ENCODE measurements at regions not wholly inside any gene's neighbourhood (a gene's known extent, or its start where the extent isn't known, plus 50 kb on each side); places are given as distances from the start of the nearest gene placed in this dataset.
"Not testable (repeated sequence)": the region's sequence is repeated elsewhere in the genome, so short reads cannot be mapped to it uniquely, and the experiment has no call there.

DNA sequence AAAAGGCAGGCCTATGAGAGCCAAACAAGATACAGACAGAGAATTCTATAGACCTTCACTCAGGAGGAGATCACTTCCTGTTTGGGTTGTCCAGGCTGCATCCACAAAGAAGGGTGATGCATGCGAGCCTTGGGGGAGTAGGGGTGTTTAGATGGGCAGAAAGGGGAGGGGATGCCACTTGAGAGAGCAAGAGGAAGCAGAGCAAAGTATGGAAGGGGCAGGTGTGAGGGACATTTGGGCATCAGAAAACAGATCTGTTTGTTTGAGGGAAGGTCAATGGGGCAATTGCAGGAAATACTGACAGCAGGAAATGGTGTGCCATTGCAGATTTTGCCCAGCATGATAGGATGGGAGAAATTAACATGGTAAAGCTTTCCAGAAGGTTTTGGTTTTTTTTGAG is 146.4 kb upstream of the FOXN3 start:
- DNase-seq, result no peak

DNA sequence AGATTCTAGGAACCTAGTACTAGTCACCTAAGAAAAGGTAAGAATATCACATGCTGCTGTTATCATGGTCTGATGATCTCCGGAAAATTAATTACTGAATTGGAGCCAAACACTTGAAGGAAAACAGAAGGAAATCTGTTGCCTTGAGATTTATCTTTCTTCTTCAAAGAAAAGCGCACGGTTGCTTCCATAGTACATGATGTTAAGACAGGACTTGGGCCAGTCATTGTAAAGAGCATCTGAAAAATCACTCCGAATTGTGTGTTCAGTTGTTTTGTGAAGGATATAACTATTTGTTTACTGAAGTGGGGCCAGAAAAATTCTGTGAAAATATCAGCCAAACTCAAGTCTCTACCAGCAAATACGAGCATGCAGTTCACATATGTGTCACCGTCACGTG is 134.9 kb upstream of the FOXN3 start:
- no peak for DNase-seq

DNA sequence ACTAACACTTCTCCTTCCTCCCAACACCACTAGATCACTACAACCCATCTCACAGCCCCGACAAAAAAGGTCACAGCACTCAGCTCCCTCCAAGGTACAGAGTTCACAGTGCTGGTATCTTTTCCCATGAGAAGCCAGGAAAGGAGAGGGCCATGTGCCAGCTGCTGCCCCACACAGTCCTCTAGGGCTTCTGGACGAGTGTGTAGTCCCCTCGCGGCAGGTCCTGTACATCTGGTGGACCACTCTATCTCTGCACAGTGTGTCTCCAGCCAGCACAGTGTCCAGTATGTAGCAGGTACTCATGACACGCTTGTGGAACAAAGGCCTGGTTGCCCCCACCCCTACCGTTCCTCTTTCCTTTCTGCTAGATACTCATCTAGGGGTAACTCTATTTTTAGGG is 134.4 kb upstream of the FOXN3 start:
- no peak for DNase-seq

DNA sequence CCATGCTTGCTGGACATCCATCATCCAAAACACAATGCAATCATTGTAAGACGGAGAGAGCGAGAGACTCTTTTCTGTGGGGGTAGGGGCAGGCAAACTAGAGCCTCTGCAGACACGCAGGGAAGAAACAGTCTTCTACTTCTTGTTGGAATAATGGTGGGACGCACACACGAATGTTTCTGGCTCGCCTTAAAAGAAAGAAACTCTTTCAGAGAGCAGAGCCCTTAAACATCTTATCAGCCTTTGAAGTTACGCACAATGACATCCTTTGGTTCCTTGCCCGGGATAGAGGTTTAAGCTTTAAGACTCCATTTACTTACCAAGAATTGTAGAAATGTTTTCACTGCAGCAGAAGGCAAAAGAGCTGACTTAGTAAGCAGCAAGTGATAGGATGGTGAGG is 133.8 kb upstream of the FOXN3 start:
- DNase-seq, result no peak

DNA sequence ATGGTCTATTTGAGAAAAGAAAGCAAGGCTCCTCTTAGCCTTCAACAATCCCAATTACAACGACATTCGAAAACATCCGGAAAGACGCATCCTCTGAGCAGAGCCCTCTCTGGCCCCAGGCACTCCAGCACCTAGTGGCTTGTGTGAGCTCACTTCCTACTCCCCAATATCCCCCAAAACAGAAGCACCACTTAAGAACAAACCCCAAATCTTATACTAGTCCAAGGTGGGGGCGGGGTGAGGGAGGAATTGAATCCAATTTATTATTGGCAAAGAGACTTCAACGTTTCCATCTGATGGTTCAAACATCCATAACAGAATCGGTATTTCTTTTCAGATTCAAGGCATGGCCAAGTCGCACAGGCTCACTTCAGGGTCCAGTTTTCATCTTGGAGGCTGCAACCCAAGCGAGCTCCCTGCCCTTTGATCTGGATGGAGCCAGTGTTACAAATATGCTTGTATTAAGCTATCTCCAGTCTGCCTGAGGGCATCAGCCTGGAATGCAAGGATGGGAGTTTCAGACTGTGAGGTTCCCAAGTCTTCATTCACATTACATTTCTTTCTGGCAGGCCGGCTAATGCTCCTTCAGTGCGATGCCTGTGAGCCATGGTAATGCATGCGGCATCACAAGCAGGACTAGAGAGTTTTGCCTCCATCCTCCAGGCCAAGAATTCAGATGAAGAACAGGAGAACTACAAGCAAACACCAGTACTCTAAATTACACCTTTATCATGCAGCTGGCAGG is 132.5 kb upstream of the FOXN3 start:
- no peak for DNase-seq

DNA sequence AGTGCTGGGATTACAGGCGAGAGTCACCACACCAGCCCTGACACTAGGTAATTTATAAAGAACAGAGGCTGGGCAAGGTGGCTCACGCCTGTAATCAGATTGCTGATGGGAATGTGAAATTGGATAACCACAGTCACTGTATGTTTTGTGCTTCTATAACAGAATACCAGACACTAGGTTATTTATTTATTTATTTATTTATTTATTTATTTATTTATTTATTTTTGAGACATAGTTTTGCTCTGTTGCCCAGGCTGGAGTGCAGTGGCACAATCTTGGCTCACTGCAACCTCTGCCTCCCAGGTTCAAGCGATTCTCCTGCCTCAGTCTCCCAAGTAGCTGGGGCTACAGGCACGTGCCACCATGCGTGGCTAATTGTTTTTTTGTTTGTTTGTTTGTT is 130.0 kb upstream of the FOXN3 start:
- not testable (repeated sequence) for DNase-seq

DNA sequence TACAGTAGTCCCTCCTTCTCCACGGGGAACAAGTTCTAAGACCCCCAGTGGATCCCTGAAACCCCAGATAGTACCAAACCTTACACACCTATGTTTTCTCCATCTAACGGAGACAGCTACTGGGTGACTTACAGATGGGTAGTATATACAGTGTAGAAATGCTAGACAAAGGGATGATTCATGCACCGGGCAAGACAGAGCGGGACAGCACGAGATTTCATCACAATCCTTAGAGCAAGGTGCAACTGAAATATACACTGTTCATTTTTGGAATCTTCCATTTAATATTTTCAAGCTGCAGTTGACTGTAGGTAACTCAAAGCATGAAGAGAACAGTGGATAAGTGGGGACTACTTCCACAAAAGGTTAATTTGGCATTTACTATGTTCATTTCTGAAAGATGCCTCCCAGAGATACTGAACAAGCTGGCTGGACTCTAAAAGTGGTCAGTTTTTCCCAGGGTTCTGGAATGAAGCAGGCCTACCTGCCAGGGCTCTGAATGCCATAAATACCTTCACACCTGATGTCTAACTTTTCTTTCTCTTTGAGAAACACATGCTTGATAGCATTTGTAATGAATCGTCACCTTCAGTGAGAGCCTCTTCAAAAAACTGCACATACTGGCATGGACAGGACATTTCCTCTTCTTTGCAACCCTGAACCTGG is 127.7 kb upstream of the FOXN3 start:
- DNase-seq, result no peak

DNA sequence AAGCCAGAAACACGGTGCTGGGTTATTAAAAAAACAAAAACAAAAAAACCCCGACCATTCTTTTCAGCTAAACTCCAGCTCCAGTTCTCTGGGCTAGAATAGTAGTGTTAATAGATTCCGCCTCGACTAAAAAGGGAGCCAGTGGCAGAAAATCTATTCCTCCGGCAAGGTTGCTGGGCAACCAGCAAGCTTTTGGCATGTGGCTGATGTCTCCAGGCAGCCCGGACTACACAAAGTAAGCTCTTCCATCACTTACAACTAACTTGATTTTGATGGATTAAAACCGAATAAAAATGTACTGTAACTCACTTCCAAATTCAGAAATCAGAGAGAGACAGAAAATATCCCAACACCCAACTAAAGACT is 126.4 kb upstream of the FOXN3 start:
- no peak for DNase-seq

DNA sequence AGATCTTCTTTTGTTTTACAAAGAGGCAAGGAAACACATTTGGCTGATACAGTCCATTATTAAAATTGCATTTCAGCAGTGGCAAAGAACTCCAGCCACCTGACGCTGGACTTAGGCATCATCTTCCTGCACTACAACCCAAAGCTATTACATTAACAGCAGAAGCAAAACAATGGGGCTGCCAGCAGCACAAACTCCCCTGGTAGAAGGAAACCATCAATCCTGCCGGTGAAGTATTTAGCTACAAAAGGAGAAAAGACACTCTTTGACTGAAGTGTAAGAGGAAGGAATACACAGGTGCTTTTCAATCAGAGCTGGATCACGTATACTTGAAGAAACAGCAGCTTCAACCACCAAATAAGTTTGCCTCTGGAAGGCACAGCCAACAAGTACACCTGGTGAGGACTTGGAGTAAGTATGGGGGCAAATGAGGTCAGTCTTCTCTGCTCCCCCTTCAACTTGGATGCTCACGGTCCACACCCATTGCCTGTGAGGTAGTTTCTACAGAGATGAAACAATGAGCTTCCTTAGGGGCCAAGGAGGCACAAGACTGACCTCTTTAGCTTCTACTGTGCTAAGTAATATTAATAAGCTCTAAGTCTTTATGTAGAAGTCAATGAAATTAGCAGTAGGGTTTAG is 125.9 kb upstream of the FOXN3 start:
- no peak for DNase-seq

DNA sequence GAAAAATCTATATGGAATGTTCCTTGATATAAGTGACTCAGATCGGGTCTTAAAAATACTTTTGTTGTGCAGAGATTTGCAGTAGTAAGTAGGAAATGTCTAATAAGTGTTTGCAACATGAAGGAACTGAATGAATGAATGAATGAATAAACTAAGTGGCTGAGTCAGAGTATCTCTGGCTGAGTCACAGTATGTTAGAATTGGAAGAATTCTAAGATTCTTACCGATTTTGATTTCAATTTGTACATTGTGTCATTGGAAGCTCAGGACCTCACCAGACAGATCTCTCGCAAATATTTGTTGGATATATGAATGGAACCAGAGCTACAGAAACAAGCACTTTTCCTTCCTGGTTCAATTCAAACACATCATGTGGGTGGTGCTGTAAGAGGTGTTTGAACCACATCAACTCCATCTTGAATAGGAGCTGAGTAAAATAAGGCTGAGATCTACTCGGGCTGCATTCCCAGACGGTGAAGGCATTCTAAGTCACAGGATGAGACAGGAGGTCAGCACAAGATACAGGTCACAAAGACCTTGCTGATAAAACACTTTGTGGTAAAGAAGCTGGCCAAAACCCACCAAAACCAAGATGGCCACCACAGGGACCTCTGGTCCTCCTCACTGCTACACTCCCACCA is 123.9 kb upstream of the FOXN3 start:
- no peak for DNase-seq

DNA sequence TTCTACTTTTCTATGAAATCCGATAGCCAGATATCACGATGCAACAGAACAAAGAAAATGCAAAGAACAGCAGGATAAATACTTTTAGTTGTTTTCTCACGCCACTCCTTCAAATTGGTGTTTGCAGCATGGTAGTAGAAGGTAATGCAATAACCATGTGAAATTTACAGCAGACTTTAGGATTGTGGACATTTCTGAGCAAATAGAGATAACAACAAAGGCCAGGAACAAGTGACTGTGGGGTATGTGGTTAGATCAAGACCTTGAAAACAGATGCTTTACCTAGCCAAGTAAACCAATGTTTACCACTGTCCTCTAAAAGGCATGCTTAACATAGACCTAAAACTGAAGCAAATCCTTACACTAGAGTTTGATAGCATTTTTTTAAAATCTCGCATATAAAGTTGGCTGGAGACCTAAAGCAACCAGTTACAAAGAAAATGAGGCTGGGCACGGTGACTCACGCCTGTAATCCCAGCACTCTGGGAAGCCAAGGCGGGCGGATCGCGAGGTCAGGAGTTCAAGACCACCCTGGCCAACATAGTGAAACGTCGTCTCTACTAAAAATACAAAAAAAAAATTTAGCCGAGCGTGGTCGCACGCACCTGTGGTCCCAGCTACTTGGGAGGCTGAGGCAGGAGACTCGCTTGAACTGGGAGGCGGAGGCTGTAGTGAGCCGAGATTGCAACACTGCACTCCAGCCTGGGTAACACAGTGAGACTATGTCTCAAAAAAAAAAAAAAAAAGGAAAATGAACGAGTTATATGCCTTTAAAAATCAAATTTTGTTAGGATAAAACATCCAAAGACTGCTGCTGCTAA is 123.2 kb upstream of the FOXN3 start:
- DNase-seq, result no peak

DNA sequence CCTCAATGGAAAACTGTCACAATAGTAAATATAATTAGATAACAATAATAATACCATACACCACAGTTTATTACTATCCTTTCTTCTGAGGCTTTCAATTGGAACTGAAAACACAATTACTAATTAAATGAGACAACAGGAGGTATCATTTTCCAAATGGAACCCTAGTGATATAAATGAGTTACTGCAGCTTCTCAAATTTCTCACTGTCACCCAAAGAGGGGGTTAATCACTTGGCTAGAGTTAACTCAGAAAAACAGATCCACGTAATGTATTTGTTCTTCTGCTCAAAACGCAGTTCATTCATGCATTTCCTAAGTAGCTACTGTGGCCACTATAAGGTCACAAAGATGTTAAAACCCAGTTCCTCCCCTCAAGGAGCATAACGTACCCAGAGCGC is 120.9 kb upstream of the FOXN3 start:
- DNase-seq, result no peak

DNA sequence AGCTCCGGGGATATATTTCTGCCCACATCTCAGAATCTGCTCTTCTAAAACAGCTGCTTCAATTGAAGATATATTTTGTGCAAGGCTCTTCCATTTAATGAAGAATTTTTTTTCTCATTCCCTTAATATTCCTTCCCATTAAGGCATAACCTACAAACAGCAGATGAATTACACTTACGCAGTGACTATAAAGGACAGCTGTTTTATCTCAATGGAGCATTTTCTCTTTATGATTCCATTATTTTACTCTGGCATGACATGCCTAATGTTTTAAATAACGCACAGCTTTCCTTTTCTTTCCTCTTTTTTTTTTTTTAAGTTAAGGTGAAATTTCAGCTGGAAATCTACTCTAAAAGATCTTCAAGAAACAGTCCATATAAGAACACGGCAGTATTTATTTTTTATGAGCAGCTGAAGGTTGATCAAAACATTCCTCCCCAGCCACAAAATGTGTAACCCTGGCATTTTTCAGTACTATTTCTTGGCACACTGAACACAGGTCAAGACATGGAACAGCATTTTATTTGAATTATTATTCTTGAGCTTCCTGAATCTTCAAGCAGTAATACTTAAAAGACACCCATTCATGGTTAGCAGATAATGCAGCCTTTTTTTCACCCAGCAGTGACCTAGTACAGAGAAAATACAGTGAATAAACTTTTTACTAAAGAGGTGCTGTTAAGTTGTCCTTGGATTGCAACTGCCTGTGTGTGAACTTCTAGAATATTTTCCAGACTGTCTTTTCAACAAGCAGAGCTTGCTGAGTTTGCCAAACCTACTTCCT is 118.1 kb upstream of the FOXN3 start:
- DNase-seq, result no peak

DNA sequence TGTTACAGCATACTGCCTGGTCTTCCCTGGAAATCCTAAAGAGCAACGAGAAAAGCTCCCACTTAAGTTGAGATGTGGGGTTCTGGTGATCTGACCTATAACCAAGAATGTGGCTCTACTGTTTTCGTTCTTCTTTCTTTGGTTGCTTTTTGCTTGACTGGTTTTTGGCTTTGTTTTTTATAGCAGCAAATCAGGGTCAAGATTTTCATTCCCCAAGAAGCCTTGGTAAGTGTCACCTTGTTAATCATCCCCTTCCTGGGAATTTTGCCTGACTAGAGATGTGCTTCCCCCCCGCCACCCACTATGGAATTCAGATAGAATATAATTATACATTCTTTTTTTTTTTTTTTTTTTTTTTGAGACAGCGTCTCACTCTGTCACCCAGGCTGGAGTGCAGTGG is 116.7 kb upstream of the FOXN3 start:
- DNase-seq, result no peak

DNA sequence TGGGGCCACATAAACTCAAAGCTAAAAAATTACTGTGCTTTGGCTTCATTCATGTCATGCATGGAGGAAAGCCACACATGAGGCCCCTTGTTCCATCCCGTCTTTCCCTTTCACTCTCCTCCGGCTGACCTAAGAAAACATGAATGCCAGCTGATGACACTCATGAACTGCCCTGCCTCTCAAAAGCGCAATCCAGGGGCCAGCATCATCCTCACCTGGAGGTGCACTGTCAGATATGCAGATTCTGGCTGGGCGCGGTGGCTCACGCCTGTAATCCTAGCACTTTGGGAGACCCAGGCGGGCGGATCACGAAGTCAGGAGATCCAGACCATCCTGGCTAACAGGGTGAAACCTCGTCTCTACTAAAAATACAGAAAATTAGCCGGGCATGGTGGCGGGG is 116.1 kb upstream of the FOXN3 start:
- DNase-seq, result no peak

DNA sequence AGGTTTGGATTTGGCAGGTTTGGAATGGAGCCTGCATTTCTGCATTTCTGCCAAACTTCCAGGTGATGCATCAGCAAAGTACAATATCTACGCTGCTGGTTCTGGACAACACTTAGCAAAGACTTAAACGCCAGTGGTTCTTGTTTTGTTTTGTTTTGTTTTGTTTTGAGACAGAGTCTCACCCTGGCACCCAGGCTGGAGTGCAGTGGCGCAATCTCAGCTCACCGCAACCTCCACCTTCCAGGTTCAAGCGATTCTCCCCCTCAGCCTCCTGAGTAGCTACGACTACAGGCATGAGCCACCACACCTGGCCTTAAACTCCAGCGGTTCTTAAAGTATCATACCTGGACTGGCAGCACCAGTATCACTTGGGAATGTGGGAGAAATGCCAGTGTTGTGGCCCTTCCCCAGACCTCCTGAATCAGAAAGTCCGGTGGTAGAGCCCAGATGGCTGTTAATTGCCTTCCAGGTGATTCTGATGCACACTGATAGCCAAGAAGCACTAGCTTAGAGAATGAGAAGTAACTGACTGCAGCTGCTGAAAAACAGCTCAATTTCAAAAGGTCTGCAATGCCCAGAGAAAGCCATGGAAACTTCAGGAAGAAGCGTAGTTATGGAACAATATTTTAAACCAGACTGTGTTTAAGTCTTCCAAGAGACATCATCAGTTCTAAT is 114.8 kb upstream of the FOXN3 start:
- no peak for DNase-seq

DNA sequence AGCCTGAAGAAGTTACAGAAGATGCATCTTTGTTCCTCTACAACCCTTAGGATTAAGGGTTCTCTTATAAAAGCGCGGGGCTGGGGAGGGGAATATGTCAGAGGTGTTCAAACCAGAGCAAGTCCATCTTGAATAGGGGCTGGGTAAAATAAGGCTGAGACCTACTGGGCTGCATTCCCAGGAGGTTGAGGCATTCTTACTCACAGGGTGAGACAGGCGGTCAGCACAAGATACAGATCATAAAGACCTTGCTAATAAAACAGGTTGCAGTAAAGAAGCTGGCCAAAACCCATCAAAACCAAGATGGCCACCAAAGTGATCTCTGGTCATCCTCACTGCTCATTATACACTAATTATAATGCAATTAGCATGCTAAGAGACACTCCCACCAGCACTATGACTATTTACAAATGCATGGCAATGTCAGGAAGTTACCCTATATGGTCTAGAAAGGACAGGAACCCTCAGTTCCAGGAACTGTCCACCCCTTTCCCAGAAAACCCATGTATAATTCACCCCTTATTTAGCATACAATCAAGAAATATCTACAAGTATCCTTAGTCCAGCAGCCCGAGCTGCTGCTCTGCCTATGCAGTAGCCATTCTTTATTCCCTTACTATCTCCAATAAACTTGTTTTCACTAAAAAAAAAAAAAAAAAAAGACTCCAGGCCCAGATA is 108.1 kb upstream of the FOXN3 start:
- DNase-seq, result no peak

DNA sequence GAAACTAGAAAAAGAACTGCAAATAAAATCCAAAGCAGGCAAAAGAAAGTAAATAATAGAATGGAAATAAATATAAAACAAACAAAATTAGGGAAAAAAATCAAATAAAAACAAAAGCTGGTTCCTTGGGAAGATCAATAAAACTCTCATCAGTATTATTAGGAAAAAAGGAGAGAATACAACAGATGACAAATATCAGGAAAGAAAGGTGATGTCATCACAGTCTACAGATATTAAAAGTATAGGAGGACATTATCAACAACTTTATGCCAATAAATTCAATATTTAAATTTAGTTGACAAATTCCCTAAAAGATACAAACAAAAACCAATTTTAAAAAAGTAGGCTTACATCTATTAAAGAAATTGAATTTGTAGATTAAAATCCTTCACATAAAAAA is 107.4 kb upstream of the FOXN3 start:
- DNase-seq, result no peak

DNA sequence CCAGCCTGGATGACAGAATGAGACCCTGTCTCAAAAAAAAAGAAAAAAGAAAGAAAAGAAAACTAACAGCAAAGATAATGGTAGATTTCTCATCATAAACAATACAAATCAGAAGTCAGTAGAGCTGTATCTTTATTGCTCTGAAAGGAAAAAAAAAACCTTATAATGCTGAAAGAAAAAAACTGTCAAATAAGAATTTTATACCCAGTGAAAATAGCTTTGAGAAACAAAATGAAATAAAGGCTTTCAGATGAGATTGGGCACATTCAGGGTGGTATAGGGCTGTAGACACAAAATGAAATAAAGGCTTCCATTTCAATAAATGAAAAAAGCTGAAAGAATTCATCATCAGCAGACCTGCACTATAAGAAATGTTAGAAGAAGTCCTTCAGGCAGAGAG is 105.0 kb upstream of the FOXN3 start:
- DNase-seq, result no peak

DNA sequence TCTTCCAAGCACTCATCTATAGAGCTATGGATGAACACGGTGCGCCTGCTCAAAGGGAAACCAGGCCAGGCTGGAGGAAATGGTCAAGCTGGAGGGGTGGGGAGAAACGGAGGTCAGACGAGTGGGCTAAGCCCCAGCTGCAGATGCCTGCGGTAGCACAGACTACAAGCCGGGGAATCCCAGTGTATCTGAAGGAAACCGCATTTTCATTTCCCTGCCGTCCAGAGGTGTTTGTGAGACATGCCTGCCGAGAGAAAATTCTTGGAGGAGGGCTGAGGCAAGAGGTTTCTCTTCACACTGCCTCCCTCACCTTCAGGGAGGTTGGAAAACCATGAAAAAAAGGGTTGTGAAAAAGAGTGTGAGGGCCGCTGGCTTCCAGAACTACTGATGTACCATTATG is 102.0 kb upstream of the FOXN3 start:
- DNase-seq, result no peak

DNA sequence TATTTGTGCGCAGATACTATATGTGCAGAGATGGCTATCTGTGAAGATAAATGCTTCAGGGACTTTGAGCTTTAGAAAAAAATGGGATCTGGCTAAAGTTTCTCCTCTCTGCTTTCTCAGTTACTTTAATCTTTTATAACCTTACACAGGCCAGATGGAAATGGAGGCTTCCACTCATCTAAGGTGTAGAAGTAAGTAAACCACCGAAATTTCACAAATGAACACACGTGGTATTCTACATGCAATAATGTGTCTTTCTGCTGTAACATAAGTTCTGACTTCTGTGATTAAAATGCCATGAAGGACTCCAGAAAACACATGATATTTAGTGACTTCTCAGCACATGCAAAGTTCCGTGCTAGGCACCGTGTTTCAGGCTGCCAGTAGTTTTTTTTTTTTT is 99.1 kb upstream of the FOXN3 start:
- DNase-seq, result no peak

All from activated CD4-positive, alpha-beta T cell treated with anti-CD3 and anti-CD28 coated beads, Interleukin-2, amount 50 U/mL, for 1 hour (primary cell).